ENCODE measurements at regions not wholly inside any gene's neighbourhood (a gene's known extent, or its start where the extent isn't known, plus 50 kb on each side); places are given as distances from the start of the nearest gene placed in this dataset.

- intact Hi-C loops (cut with DNase I; ENCODE audit: low total_unique reads) (no loop called here), in situ Hi-C loops (cut with MboI; ENCODE audit: low sequenced_read_pairs in 4 of 4) (no loop called here)
- Histone ChIP-seq H3K9me3 (peaks cover 0 to 3% (median 0%) of the 10 kb centered on the region in 3 donors), H3K4me1 (no peaks in the 10 kb centered on the region), H3K27ac (no peak overlapping the region), H3K36me3 (no peaks in the 10 kb centered on the region), H3K4me3 (no peak overlapping the region), H3K27me3 (no peaks in the 10 kb centered on the region)
- no peak for DNase-seq
- ATAC-seq, result no peak
- TF ChIP-seq CTCF (IDR thresholded peaks at IDR 0.05 in 4 of 5, conservative IDR thresholded peaks at IDR 0.05 in 1 of 5) (no peak), POLR2A (IDR thresholded peaks at IDR 0.05) (no peak)
Measured at GRCh38 chr12:30314506-30315100, 381.1 kb downstream of the IPO8 start.

- no peak for DNase-seq
- Histone ChIP-seq H3K4me1 (no peaks in the 10 kb centered on the region), H3K4me3 (no peak overlapping the region), H3K27me3 (no peaks in the 10 kb centered on the region), H3K36me3 (no peaks in the 10 kb centered on the region), H3K27ac (no peak overlapping the region), H3K9me3 (peaks cover 0 to 3% (median 0%) of the 10 kb centered on the region in 3 donors)
- ATAC-seq, result no peak
- in situ Hi-C loops (cut with MboI; ENCODE audit: low sequenced_read_pairs in 4 of 4), result no loop called here
- TF ChIP-seq POLR2A (IDR thresholded peaks at IDR 0.05) (no peak), CTCF (IDR thresholded peaks at IDR 0.05 in 4 of 5, conservative IDR thresholded peaks at IDR 0.05 in 1 of 5) (no peak)
- intact Hi-C loops (cut with DNase I; ENCODE audit: low total_unique reads), result no loop called here
Measured at GRCh38 chr12:30308010-30308717, 387.5 kb downstream of the IPO8 start.

GRCh38 chr12:30304528-30304927, 391.1 kb downstream of the IPO8 start:
- TF ChIP-seq CTCF (IDR thresholded peaks at IDR 0.05 in 4 of 5, conservative IDR thresholded peaks at IDR 0.05 in 1 of 5), result no peak
- no peak for TF ChIP-seq POLR2A (IDR thresholded peaks at IDR 0.05)
- no peaks in the 10 kb centered on the region for H3K9me3 ChIP-seq
- intact Hi-C loops (cut with DNase I; ENCODE audit: low total_unique reads), result no loop called here
- ATAC-seq (no peak), DNase-seq (no peak)
- no peaks in the 10 kb centered on the region for H3K27me3 ChIP-seq
- no peak overlapping the region for H3K4me3 ChIP-seq
- H3K27ac ChIP-seq, result no peak overlapping the region
- H3K4me1 ChIP-seq, result no peaks in the 10 kb centered on the region
- no peaks in the 10 kb centered on the region for H3K36me3 ChIP-seq
- in situ Hi-C loops (cut with MboI; ENCODE audit: low sequenced_read_pairs in 4 of 4), result no loop called here

- no peaks in the 10 kb centered on the region for H3K9me3 ChIP-seq
- ATAC-seq (no peak), DNase-seq (no peak)
- no peak for TF ChIP-seq POLR2A (IDR thresholded peaks at IDR 0.05)
- no peak for TF ChIP-seq CTCF (IDR thresholded peaks at IDR 0.05 in 4 of 5, conservative IDR thresholded peaks at IDR 0.05 in 1 of 5)
- no peaks in the 10 kb centered on the region for H3K36me3 ChIP-seq
- no peak overlapping the region for H3K27ac ChIP-seq
- H3K27me3 ChIP-seq, result no peaks in the 10 kb centered on the region
- intact Hi-C loops (cut with DNase I; ENCODE audit: low total_unique reads) (no loop called here), in situ Hi-C loops (cut with MboI; ENCODE audit: low sequenced_read_pairs in 4 of 4) (no loop called here)
- no peaks in the 10 kb centered on the region for H3K4me1 ChIP-seq
- no peak overlapping the region for H3K4me3 ChIP-seq
Measured at GRCh38 chr12:30301291-30301690, 394.4 kb downstream of the IPO8 start.
